LNCAP (cell line): ENCODE measurements at regions not wholly inside any gene's neighbourhood (a gene's known extent, or its start where the extent isn't known, plus 50 kb on each side); places are given as distances from the start of the nearest gene placed in this dataset.

ENCODE experiments used
- TF ChIP-seq, protein P1 (sequence below): fragments of 450-650 bp; IDR thresholded peaks from 2 replicates; pipeline ENCODE4 v1.5.1; 2017; ENCODE audit warnings: mild to moderate bottlenecking

DNA sequence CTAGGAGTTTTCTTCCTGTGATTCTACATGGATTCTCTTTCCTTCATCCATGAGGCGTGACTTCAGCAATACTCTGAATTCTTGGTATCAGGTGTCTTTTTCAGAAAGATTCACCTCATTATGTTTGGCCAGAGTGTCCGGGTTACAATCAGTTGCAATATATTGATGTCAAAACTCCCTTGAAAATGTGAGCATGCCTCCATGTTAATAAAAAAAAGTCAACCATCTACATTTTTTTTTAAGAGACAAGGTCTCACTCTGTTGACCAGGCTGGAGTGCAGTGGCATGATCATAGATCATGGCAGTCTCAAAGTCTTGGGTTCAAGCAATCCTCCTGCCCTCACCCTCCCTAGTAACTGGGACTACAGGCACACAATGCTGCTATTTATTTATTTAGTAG is 80.9 kb upstream of the NEUROD1 start:
- TF ChIP-seq, protein P1, sequence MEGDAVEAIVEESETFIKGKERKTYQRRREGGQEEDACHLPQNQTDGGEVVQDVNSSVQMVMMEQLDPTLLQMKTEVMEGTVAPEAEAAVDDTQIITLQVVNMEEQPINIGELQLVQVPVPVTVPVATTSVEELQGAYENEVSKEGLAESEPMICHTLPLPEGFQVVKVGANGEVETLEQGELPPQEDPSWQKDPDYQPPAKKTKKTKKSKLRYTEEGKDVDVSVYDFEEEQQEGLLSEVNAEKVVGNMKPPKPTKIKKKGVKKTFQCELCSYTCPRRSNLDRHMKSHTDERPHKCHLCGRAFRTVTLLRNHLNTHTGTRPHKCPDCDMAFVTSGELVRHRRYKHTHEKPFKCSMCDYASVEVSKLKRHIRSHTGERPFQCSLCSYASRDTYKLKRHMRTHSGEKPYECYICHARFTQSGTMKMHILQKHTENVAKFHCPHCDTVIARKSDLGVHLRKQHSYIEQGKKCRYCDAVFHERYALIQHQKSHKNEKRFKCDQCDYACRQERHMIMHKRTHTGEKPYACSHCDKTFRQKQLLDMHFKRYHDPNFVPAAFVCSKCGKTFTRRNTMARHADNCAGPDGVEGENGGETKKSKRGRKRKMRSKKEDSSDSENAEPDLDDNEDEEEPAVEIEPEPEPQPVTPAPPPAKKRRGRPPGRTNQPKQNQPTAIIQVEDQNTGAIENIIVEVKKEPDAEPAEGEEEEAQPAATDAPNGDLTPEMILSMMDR: no peak

- TF ChIP-seq, protein P1: no peak
Observed at GRCh38 chr2:181762000-181762399, 81.7 kb upstream of the NEUROD1 start.

DNA sequence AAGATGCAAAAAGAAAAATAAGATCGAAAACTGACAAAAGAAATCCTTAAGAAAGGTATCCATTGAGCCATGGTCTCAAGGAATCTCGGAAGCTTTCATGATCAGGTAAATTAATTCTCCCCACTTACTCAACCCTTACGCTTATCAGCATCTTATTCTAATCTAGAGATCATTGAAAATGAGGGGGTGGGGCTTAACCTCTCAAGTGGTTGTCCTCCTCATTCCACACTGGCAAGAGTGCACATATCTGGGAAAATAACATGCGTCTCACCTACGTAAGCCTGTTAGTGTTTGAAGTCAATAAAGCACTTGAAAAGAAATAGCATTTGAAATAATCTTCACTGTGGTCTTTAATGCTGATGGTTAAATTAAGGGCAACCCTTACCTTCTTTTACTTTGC is 82.5 kb upstream of the NEUROD1 start:
- TF ChIP-seq, protein P1: no peak

- TF ChIP-seq, protein P1: no peak
Observed at GRCh38 chr2:181763423-181763822, 83.1 kb upstream of the NEUROD1 start.

- TF ChIP-seq, protein P1: no peak
Observed at GRCh38 chr2:181764095-181764963, 84.0 kb upstream of the NEUROD1 start.

DNA sequence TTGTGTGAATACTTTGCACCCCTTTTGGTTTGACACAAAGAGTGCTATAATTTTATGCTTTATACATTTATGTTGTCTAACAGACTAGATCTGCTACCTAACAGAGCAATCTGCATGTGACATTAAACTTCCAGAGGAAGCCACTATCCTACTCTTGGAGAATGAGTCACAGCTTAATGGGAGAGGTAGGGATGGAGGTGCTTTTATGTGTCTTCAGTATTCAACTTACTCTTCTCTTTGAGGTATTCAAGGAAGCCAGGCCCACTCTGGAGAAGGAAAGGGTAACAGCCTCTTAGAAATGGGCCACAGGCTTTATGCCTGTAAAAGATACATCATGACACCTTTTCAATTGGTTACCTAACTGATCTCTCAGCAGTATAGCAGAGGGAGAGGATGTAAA is 85.8 kb upstream of the NEUROD1 start:
- TF ChIP-seq, protein P1: no peak

DNA sequence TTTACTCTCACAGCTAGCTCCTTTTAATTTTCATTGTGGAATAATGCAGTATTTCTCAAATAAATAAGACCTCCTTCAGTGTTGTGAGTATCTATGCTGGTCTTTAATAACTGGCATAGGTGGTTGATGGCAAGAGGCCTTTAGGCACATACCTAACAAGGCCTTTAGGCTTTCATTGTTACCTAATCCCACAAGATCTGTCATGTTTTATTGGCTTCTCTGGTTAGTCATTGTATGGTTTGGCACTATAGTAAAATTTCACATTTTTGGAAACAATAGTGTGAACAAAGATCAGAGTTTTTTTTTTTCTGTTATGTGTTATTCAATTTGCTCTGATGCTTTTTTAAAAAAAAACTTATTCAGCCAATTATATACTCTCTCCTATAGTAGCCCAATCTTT is 89.8 kb upstream of the NEUROD1 start:
- TF ChIP-seq, protein P1: no peak
